Nucleus accumbens (tissue), 56 donors: ENCODE measurements at regions not wholly inside any gene's neighbourhood (a gene's known extent, or its start where the extent isn't known, plus 50 kb on each side); places are given as distances from the start of the nearest gene placed in this dataset.
"Not testable (repeated sequence)": the region's sequence is repeated elsewhere in the genome, so short reads cannot be mapped to it uniquely, and the experiment has no call there.

ENCODE experiments used
- DNase-seq, 56 donors: peaks; one replicate each; lab custom pipeline; 2025; lab: John Stamatoyannopoulos, UW

DNA sequence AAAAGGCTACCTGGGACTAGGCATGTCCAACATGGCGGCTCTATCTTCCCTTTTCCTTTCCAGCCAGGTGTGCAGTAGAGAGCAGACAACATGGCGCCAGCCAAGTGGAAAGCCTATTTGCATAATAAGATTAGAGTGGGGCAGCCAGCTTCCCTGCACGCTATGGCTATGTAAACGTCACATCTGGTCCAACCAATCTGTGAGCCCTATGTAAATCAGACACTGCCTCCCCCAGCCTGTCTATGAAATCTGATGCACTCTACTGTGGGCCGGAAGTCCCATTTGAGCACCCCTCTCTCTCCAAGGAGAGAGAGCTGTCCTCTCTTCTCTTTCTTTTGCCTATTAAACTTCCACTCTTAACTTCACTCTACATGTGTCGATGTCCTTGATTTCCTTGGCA is 984.9 kb upstream of the AUTS2 start:
- peak in 1 of 56 donors; percentile 1 for DNase-seq

- no peak for DNase-seq
Observed at GRCh38 chr7:68613897-68614296, 984.4 kb upstream of the AUTS2 start.

GRCh38 chr7:68619526-68619925 is 978.7 kb upstream of the AUTS2 start:
- DNase-seq: no peak

DNA sequence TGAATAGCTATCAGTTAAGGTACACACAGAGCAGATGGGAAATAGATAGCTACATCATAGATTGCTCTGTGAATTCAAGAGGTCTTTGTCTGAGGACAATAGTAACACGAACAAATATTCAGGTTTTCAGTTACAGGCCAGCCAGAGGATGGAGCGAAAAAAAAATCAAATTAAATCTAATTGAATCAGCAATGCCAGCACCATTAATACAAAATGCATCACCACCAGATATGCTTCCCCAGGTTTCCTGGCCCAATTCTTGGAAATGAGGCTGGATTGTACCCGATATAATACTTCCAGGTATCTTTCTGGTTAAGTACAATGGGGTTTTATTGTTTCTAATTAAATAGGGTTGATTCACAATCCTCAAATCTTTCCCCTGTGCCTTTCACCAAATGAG is 975.8 kb upstream of the AUTS2 start:
- no peak for DNase-seq

GRCh38 chr7:68623030-68623429 is 975.2 kb upstream of the AUTS2 start:
- no peak for DNase-seq

- no peak for DNase-seq
Observed at GRCh38 chr7:68627247-68627864, 970.9 kb upstream of the AUTS2 start.

DNA sequence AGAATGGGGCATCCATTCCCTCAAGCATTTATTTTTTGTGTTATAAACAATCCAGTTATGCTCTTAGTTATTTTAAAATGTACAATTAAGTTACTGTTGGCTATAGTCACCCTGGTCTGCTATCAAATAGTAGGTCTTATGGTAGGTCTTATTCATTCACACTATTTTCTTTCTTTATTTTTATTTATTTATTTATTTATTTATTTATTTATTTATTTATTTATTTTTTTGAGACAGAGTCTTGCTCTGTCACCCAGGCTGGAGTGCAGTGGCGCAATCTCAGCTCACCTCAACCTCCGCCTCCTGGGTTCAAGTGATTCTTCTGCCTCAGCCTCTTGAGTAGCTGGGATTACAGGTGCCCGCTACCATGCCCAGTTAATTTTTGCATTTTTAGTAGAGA is 967.4 kb upstream of the AUTS2 start:
- DNase-seq: not testable (repeated sequence)

DNA sequence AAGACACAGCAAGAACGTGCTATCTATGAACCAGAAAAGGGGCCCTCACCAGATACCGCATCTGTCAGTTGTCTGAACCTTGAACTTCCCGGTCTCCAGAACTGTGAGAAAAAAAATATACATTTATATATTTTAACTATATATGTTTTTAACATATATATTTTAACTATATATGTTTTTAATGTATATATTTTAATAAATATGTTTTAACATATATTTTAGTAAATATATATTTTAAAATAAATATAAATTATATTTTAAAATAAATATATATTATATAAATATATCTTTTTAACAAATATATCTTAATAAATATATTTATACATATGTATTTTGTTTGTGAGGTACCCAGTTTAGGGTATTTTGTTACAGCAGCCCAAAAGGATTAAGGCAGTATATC is 958.2 kb upstream of the AUTS2 start:
- DNase-seq: no peak

GRCh38 chr7:68642727-68643126 is 955.5 kb upstream of the AUTS2 start:
- DNase-seq: no peak

DNA sequence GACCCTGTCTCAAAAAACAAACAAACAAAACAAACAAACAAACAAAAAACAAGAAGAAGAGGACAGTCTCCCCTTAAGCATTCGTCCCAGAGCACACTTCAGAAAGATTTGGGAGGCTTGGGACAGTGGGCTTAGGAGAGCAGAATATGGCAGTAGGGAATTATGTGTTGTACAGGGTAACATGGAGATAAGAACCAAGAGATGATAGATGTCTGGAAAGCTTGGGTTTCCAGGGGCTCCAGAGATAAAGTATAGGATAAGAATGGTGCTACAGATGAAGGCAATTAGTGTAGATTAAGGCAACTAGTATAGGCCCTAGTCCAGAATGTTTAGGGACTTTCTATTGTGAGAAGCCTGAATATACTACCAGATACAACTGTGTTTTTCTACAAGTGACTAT is 934.9 kb upstream of the AUTS2 start:
- DNase-seq: no peak

- no peak for DNase-seq
Observed at GRCh38 chr7:68671046-68671445, 927.2 kb upstream of the AUTS2 start.

- DNase-seq: no peak
Observed at GRCh38 chr7:68671671-68672070, 926.6 kb upstream of the AUTS2 start.

DNA sequence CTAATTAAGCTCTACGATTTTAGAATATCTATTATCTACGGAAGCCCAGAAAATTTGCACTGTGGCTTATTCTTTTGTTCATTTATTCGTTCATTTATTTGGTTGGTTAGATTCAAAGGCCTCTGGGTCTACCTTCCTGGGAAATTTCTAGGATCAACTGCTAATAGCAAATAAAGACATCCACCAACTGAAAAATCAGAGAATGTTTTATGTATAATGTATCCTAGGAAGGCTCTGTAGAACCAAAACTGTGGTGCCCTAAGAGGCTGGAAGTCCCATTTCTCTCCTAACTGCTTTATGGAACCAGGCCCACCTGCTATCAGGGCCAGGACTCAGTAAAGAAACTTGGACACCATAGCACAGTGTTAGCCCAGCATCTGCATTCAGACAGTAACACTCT is 923.4 kb upstream of the AUTS2 start:
- peak in 1 of 56 donors; percentile 3 for DNase-seq

- DNase-seq: peak in 53 of 56 donors; percentile 3 to 89 (median 63)
Observed at GRCh38 chr7:68676813-68677535, 921.3 kb upstream of the AUTS2 start.

- peak in 10 of 56 donors; percentile 0 to 53 (median 7) for DNase-seq
Observed at GRCh38 chr7:68678196-68678595, 920.1 kb upstream of the AUTS2 start.

DNA sequence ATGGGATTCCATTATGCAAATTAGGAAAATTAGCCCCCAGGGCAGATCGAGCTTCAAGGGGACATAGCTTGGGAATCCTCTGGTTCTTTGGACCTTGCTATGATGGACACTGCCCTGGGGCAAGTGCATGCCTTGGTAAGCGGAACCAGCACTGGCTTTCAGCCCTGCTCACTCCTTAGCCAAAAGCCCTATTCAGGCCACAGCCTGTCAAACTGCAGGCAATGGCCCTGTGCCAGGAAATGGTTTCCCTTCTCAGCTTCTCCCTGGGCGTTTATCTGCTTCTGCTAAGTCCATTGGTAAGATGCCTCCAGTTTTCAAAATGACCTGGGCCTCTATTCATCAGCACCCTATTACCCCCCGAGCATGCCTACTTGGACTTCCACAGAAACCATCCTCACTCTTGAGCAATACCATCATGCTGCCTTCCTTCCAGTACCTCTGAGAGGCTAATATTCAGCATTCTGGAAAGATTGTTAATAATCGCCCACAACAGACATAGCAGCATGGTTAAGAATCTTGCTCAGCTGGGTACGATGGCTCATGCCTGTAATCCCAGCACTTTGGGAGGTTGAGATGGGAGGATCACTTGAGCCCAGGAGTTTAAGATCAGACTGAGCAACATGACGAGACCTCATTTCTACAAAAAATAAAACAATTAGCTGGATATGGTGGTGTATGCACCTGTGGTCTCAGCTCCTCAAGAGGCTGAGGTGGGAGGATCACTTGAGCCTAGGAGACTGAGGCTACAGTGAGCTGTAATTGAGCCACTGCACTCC is 918.6 kb upstream of the AUTS2 start:
- DNase-seq: peak in 18 of 56 donors; percentile 0 to 44 (median 2)

GRCh38 chr7:68680235-68680872 is 917.9 kb upstream of the AUTS2 start:
- DNase-seq: no peak

DNA sequence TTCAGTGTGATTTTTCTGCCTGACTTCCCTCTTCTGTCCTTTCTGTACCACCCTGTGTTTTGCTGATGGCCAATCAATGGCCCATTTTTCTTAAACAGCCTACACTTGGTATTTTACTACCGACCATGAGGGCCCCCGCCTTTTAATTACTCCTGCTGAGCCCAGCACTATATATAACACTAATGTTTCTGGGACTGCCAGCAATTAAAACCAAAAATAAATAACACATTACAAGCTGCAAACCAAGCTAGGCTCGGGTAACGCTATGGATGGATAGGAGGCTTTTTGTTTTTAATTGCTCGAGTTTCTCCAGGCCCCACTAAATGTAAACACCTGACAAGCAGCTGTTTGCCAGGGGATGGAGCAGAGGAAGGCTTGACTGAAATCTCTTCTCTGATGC is 915.4 kb upstream of the AUTS2 start:
- no peak for DNase-seq

GRCh38 chr7:68684246-68684839 is 913.9 kb upstream of the AUTS2 start:
- peak in 50 of 56 donors; percentile 2 to 72 (median 25) for DNase-seq

- peak in 4 of 56 donors; percentile 12 to 33 (median 22) for DNase-seq
Observed at GRCh38 chr7:68684996-68685395, 913.3 kb upstream of the AUTS2 start.
